ENCODE measurements at regions not wholly inside any gene's neighbourhood (a gene's known extent, or its start where the extent isn't known, plus 50 kb on each side); places are given as distances from the start of the nearest gene placed in this dataset.

- TF ChIP-seq GATA2 (IDR thresholded peaks at IDR 0.05; ENCODE audit: low read depth, low read length): no peak
- TF ChIP-seq GATA3 (IDR thresholded peaks at IDR 0.05; ENCODE audit: low read depth, low read length): no peak
Observed at GRCh38 chr6:155645325-155645724, 189.7 kb upstream of the NOX3 start.
